ENCODE measurements at regions not wholly inside any gene's neighbourhood (a gene's known extent, or its start where the extent isn't known, plus 50 kb on each side); places are given as distances from the start of the nearest gene placed in this dataset.
A peak's percentile ranks its signal among the peaks of the same experiment; 100 is the strongest.

DNA sequence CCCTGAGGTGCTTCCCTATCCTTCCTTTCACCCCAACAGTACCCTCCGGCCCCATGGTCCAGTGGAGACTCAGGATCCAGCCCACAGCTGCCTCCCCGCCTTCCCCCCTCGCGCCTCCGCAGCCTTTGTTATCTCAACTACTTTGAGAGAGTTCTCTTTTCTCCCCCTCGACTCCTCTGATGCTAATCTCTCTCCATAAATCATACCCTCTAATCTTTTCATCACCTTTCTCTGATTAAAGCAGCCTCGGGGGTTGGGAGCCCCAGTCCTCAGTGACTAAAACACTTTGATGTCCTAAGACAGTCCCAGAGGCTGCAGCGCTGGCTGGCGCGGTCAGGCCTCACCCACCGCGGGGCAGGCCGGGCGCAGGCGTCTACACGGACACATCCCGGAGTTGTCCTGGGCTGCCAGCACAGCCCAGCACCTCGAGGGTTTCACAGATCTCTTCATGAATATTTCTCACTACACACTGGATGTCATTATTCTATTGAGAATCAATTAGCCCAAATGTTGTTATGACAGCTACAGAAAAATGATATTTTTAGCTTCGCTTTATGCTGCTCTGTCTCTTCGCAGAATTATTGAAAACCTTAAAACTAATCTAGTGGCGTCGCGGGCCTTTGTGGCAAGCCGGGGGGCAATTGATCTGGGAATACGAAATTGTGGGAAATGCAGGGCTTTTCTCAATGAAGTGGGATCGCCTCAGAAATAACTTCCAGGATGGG lies 289.5 kb downstream of the RRAGC start:
- Histone ChIP-seq H3K4me3 (no peak overlapping the region), H3K27ac (no peak overlapping the region), H3K9me3 (ENCODE audit: low read depth) (no peaks in the 10 kb centered on the region), H3K4me2 (no peak overlapping the region), H3K79me2 (ENCODE audit: low read depth) (no peaks in the 10 kb centered on the region), H3K27me3 (no peaks in the 10 kb centered on the region), H4K20me1 (ENCODE audit: low read depth) (no peaks in the 10 kb centered on the region), H3F3A (ENCODE audit: low read depth) (peaks cover 7% of the 10 kb centered on the region), H2AFZ (replicated peaks) (peak overlapping the region; percentile 9), H3K4me1 (peaks cover 18% of the 10 kb centered on the region), H3K9ac (no peak overlapping the region), H3K36me3 (no peaks in the 10 kb centered on the region)
- TF ChIP-seq, protein P1, sequence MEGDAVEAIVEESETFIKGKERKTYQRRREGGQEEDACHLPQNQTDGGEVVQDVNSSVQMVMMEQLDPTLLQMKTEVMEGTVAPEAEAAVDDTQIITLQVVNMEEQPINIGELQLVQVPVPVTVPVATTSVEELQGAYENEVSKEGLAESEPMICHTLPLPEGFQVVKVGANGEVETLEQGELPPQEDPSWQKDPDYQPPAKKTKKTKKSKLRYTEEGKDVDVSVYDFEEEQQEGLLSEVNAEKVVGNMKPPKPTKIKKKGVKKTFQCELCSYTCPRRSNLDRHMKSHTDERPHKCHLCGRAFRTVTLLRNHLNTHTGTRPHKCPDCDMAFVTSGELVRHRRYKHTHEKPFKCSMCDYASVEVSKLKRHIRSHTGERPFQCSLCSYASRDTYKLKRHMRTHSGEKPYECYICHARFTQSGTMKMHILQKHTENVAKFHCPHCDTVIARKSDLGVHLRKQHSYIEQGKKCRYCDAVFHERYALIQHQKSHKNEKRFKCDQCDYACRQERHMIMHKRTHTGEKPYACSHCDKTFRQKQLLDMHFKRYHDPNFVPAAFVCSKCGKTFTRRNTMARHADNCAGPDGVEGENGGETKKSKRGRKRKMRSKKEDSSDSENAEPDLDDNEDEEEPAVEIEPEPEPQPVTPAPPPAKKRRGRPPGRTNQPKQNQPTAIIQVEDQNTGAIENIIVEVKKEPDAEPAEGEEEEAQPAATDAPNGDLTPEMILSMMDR (IDR thresholded peaks at IDR 0.05) = no peak
- TF ChIP-seq EZH2phosphoT487 (IDR thresholded peaks at IDR 0.05) (no peak), EZH2 (IDR thresholded peaks at IDR 0.05) (no peak)
- peak overlapping the region; percentile 0 for H3K4me3 Mint-ChIP-seq
- DNase-seq (ENCODE audit: low spot score) = no peak
- H3K4me1 Mint-ChIP-seq = peaks cover 44% of the 10 kb centered on the region
- peaks cover 29% of the 10 kb centered on the region for H3K27me3 Mint-ChIP-seq (ENCODE audit: insufficient read depth, low read depth)
- peak overlapping the region; percentile 61 for H3K27ac Mint-ChIP-seq
- no peaks in the 10 kb centered on the region for H3K36me3 Mint-ChIP-seq
- H3K9me3 Mint-ChIP-seq = no peaks in the 10 kb centered on the region

DNA sequence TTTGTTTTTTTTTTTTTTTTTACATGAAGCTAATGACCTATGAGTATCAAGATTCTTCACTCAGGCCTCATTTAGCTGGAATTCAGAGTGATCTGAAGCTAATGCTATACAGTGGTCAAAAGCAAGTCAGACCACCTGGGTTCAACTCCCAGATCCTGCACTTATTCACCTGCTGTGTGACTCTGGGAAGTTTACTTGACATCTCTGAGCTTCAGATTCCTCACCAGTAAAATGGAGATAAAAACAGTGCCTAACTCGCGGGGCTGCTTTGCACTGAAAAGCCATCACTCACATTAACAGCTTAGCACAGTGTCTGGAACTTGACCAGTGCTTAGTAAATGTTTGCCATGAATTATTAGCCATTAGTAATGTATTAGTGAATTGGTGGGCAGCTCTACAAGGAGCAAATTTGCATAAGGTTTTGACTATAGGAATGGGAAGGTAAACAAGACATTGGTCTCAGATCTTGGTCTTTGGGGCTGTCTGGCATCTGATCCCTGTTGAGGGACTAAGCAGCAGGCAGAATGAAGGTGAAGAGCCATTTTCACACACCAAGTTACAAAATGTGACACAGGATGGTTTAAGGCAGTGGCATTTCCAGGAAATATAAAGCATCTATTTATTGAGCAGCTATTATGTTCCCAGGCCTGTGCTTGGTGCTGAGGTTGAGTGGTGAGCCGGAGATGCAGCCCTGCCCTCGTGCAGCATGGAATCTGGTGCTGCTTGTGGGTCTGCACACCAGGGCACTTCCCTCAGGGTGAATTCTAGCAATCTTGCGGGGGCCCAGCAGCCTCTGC lies 291.3 kb downstream of the RRAGC start:
- peaks cover 7% of the 10 kb centered on the region for H3F3A ChIP-seq (ENCODE audit: low read depth)
- no peaks in the 10 kb centered on the region for H3K9me3 Mint-ChIP-seq
- TF ChIP-seq, protein P1 (IDR thresholded peaks at IDR 0.05) = no peak
- TF ChIP-seq EZH2phosphoT487 (IDR thresholded peaks at IDR 0.05) = no peak
- TF ChIP-seq EZH2 (IDR thresholded peaks at IDR 0.05) = no peak
- H3K4me1 Mint-ChIP-seq = peaks cover 40% of the 10 kb centered on the region
- H3K9me3 ChIP-seq (ENCODE audit: low read depth) = no peaks in the 10 kb centered on the region
- H3K27ac ChIP-seq = no peak overlapping the region
- DNase-seq (ENCODE audit: low spot score) = no peak
- no peak overlapping the region for H2AFZ ChIP-seq (replicated peaks)
- no peaks in the 10 kb centered on the region for H3K79me2 ChIP-seq (ENCODE audit: low read depth)
- peak overlapping the region; percentile 48 for H3K4me3 Mint-ChIP-seq
- no peak overlapping the region for H3K4me3 ChIP-seq
- H3K4me2 ChIP-seq = no peak overlapping the region
- no peaks in the 10 kb centered on the region for H3K27me3 ChIP-seq
- H3K27me3 Mint-ChIP-seq (ENCODE audit: insufficient read depth, low read depth) = peaks cover 26% of the 10 kb centered on the region
- no peaks in the 10 kb centered on the region for H3K36me3 ChIP-seq
- no peaks in the 10 kb centered on the region for H4K20me1 ChIP-seq (ENCODE audit: low read depth)
- H3K27ac Mint-ChIP-seq = no peak overlapping the region
- peaks cover 18% of the 10 kb centered on the region for H3K4me1 ChIP-seq
- no peak overlapping the region for H3K9ac ChIP-seq
- H3K36me3 Mint-ChIP-seq = no peaks in the 10 kb centered on the region

DNA sequence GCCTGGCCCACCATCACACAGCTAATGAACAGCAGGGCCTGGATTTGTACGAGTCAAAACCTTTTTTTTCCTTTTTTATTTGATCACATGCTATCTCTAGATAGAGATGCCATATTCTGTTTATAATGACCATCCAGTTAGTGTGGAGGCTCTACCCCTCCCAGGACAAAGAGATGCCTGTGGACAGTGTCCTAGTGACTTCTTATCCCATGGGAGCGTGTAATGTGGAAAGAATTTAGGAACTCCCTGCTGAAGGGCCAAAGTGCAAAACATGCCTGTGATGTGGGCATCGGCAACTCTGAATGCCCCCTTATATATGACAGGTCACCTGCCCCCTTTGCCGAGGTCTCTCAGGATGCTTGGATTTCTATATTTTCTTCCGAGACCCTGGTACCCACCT lies 292.2 kb downstream of the RRAGC start:
- no peak for DNase-seq (ENCODE audit: low spot score)
- no peak overlapping the region for H3K4me3 Mint-ChIP-seq

More for the DNA sequence above, 292.2 kb downstream of the RRAGC start:
- Histone ChIP-seq H3K4me1 (peaks cover 16% of the 10 kb centered on the region), H3K4me2 (no peak overlapping the region), H3K79me2 (ENCODE audit: low read depth) (no peaks in the 10 kb centered on the region), H3K9me3 (ENCODE audit: low read depth) (no peaks in the 10 kb centered on the region), H3K27me3 (no peaks in the 10 kb centered on the region), H3K4me3 (no peak overlapping the region), H3K9ac (no peak overlapping the region), H4K20me1 (ENCODE audit: low read depth) (no peaks in the 10 kb centered on the region), H3K36me3 (no peaks in the 10 kb centered on the region), H3F3A (ENCODE audit: low read depth) (peaks cover 7% of the 10 kb centered on the region), H3K27ac (no peak overlapping the region), H2AFZ (replicated peaks) (no peak overlapping the region)
- Mint-ChIP-seq H3K27ac (no peak overlapping the region), H3K4me1 (peaks cover 37% of the 10 kb centered on the region), H3K36me3 (no peaks in the 10 kb centered on the region), H3K27me3 (ENCODE audit: insufficient read depth, low read depth) (peaks cover 30% of the 10 kb centered on the region), H3K9me3 (no peaks in the 10 kb centered on the region)
- TF ChIP-seq EZH2phosphoT487 (IDR thresholded peaks at IDR 0.05) = no peak
